GM19372 (cell line): ENCODE measurements at regions not wholly inside any gene's neighbourhood (a gene's known extent, or its start where the extent isn't known, plus 50 kb on each side); places are given as distances from the start of the nearest gene placed in this dataset.
"Not testable (repeated sequence)": the region's sequence is repeated elsewhere in the genome, so short reads cannot be mapped to it uniquely, and the experiment has no call there.

Experiments
- ATAC-seq: cut with Tn5 transposase; IDR thresholded peaks from one replicate; pipeline ENCODE4 v1.9.1; 2021; ENCODE audit warnings: mild to moderate bottlenecking, low read depth, moderate library complexity; ENCODE audit not compliant: unreplicated experiment

DNA sequence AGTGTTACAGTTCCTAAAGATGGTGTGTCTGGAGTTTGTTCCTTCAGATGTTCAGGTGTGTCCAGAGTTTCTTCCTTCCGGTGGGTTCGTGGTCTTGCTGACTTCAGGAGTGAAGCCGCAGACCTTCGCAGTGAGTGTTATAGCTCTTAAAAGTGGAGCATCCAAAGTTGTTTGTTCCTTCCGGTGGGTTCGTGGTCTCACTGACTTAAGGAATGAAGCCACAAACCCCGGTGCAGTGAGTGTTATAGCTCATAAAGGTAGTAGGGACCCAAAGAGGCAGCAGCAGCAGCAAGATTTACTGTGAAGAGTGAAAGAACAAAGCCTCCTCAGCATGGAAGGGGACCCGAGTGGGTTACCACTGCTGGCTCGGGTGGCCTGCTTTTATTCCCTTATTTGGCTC is 90.6 kb upstream of the CST7 start:
- not testable (repeated sequence) for ATAC-seq

DNA sequence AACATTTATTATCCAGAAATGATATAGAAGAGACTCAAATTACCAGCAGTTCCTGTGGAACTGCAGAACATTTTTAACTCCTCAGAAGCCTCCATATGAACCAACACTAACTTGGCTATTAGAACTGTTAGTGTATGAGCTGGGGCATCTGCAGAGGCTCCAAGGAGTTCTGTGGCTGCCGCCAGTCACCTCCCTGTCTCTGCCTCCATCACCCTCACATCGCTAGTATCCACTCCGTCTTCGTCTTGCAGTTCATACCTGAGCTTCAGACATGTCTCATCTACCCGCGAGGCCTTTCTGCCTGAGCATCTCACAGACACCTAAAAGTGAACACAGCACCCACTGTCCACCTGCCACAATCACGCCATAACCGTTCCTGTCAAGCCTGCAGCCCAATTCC is 89.5 kb upstream of the CST7 start:
- no peak for ATAC-seq

- ATAC-seq: no peak
These were observed 86.9 kb upstream of the CST7 start for GRCh38 chr20:24862186-24862585.

DNA sequence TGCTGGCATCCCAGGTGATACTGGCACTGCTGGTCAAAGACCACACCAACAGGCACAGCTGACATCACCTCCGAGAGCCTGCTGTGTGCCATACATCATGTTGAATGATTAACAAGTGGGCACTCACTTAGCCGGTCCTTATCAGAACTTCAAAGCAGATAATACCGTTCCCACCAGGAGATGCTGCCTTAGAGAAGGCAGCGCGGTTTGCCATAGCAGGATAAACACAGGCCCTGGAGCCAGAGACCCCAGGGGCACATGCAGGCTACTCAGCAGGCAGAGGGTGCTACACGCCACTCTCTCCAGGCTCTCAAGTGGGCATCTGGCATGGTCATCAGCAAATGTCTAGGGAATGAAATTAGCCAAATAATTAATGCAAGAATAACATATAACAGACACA is 86.5 kb upstream of the CST7 start:
- ATAC-seq: no peak

DNA sequence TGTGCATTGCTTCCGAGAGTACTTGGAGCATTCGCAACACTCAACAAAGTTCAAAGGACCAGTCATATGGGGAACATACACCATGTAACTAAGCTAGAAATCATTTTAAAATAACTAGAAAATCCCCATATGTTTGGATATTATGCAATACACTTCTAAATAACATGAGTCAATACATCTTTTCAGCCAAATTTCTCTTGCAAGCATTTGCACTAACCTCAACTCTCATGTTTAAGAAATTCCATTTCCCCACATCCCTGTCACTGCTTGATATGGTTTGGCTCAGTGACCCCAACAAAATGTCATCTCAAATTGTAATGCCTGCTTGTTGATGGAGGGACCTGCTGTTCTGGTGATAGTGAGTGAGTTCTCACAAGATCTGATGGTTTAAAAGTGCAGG is 85.7 kb upstream of the CST7 start:
- ATAC-seq: no peak

DNA sequence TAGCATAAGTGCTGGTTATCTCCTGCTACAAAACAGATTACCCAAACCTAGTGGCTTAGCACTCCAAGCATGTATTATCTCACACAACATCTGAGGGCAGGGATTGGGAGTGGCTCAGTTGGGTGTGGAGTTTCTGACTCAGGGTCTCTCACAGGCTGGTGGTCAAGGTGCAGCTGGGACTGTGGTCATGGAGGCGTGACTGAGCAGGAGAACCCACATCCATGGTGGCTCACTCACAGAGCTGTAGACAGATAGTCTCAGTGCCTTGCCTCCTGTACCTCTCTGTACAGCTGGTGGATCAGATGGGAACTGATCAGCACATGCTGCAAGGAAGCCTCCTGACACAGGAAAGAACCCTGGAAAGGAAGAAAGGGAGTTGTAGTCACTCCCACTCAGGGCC is 83.1 kb upstream of the CST7 start:
- no peak for ATAC-seq

DNA sequence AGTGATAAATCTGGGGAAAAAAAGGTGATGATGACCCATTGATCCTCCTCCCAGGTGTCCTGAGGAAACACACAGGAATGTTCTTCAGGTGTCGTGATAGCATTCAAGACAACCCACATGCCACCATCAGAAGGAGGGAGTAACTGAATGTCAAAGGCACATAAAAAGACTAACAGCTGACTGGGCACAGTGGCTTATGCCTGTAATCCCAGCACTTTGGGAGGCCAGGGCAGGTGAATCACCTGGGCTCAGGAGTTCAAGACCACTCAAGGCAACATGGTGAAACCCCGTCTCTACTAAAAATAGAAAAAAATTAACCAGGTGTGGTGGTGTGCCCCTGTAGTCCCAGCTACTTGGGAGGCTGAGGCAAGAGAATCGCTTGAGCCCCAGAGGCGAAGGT is 82.3 kb upstream of the CST7 start:
- ATAC-seq: no peak

DNA sequence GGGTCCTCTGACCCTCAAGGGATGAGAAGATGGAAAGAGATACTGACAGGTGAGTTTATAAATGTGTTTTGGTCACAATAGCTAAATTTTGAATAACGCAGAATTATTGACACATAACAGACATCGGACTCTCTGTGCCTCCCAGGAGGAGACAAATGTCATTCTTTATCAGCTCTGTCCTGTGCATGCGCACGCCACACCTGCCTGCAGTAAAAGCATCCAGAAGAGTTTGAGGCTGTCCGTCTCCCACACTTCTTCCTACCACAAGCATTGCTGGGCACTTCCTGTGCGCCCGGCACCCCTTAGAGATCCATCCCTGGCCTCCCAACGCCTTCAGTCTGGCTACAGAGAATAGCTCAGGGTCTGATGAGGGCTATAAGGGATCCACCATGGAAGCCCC is 81.5 kb upstream of the CST7 start:
- no peak for ATAC-seq

DNA sequence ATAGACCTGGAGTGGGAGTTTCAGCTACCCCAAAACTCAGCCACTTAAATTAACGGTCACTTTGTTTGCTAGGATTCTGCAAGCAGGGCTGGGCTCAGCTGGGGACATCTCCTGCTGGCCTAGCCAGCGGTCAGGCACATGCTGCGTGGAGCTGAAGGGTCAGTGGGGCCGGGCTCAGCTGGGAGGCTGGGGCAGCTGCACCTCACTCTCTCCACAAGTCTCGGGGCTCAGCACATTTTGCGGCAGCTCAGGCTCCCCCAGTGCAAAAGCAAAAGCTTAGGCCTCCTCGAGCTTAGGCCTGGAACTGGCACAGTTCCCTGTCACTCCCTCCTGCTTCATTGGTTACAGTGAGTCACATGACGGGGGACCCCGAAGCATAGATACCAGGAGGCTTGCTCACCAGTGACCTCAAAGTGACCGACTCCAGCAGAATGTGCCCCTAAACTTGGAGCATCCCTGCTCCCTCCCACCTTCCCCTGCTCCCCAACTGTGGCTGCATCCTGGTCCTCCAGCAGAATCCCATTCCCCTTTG is 80.6 kb upstream of the CST7 start:
- no peak for ATAC-seq

DNA sequence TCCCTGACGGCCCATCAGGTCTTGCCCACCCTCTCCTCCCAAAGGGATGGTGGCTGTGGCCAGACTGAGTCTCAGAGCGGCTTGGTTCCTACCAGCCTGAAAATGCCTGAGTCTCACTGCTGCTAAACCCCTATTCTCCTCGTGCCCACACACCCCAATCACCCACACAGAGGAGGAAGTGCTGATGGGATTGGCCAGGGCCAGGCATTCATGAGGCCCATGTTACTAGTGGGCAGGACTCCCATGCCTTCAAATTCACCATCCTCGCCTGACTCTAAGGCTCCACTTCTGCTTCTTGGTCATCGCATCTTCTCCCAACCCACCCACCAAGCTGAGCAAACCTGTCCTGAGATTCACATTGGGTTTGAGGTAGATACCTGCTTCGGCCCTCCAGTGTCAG is 80.1 kb upstream of the CST7 start:
- ATAC-seq: no peak

- no peak for ATAC-seq
These were observed 79.0 kb upstream of the CST7 start for GRCh38 chr20:24870057-24870456.

DNA sequence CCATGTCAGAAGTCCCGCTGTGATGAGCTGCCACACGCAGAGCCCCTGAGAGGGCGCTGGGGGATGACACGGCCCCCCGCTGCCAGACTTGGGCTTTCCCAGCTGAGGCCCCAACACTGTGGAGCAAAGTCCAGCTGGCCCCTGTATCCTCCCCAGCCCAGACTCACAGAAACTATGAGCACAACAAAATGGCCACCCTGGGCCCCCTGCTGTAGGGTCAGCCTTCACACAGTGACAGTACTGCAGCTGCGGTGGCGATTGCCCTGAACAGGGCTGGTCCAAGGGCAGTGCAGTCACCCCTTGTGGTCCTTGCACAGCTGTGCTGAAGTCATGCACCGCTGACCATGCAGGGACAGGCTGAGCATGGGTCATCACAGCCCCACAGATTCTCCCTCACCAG is 78.2 kb upstream of the CST7 start:
- ATAC-seq: no peak

GRCh38 chr20:24871480-24872213 is 77.4 kb upstream of the CST7 start:
- ATAC-seq: no peak

- ATAC-seq: peak; percentile 51
These were observed 76.6 kb upstream of the CST7 start for GRCh38 chr20:24872291-24873024.

DNA sequence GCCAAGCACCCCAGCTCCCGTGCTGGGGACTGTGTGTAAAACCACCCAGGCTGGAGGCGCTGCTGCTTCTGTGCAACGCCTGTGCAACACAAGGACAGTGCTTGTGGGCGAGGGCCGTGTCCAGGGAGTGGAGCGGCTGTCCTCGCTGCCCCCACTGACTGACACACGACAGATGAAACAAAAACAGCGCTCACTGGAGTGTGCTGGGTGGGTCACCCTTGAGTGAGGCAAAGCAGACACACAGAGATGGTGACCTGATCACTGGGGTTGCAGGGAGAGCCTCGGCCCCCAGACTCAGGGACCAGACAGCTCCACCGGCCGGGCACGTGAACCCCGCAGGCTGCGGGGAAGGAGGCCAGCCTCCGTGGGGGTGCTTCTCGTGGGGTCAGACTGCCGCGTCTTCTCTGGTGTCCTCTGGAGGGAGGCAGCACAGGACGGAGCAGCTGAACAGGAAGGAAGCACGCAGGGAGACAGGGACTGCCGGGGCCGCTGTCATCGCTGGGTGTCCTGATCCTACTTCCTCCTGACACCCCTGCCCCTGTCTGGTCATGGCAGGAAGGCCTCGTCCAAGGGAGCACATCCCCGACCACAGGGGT is 75.9 kb upstream of the CST7 start:
- ATAC-seq: no peak

DNA sequence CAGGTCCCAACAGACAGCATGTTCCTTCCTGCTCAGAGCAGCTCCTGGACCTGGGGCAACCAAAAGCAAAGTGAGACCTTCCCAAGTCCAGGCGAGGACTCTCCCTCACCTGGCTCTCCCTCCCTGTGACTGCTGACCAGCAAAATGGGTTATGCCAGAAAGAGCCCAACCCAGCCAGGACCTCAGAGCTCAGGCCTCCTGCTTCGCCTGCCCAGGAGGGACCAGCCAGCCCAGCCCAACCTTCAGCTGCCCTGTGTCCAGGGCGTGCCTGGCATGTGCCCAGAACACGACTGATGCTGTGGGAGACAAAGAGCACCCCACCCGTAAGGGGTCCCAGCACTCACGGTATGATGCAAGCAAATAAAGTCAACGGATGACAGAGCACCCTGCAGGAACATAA is 74.0 kb upstream of the CST7 start:
- no peak for ATAC-seq

DNA sequence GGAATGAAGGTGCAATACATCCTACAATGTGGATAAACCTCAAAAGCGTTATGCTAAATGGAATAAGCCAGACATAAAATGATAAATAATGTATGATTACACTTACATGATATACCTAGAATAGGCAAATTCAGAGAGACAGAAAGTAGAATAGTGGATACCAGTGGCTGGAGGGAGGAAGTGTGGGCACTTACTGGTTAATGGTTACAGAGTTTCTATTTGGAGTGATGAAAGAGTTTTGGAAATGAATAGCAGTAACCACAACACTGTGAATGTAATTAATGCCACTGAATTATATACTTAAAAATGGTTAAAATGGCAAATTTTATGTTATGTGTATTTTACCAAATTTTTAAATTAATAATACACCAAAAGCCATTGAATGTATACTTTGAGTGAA is 71.4 kb upstream of the CST7 start:
- ATAC-seq: no peak

DNA sequence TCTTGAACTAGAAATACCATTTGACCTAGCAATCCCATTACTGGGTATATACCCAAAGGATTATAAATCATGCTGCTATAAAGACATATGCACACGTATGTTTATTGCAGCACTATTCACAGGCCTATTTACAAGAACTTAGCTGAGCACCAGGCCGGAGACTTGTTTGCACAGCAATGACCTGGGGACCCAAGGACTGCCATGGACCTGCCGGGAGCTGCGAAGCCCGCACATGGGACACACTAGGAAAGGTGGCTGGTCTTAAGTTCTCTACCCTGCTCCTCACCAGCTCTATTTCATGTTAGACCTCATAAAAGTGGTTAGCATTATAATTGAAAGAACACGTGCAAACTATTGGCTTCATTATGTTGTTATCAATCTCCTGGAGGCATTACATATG is 70.4 kb upstream of the CST7 start:
- ATAC-seq: no peak

DNA sequence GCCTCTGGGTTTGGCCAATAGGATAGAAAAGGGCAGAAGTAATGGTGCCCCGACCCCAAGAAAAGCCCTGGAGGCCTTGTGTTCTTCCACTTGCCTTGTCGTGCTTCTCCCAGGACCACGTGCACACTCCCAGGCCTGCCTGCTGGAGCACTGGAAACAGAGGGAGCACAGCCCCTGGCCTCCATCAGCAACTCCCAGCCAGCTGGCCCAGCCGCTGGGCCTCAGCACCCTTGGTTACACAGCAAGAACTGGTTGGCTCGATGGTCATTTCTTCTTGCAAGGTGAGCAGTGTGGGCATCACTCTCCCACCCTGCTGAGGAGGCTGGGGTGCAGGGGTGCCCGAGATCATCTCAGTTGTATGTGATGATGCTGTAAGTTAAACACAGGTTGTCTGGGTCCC is 69.2 kb upstream of the CST7 start:
- no peak for ATAC-seq

- ATAC-seq: no peak
These were observed 68.7 kb upstream of the CST7 start for GRCh38 chr20:24880356-24880755.

DNA sequence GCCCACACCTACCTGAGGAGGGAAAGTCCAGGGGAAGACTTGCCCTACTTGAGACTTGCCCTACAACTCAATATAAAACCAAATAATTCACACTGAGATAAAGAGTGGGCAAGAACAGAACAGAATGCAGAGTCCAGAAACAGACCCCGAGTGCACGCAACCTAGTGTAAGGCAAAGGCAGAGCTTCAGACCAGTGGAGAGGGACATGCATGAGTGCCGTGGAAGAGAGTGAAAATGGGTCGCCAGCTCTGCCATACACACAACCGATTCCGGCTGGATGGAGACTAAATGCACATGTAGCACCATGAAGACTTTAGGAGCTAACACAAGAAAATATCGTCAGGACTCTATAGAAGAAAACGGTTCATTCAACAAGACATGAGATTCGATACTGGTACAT is 58.8 kb upstream of the CST7 start:
- no peak for ATAC-seq
